CD14-positive monocyte (primary cell): ENCODE measurements at regions not wholly inside any gene's neighbourhood (a gene's known extent, or its start where the extent isn't known, plus 50 kb on each side); places are given as distances from the start of the nearest gene placed in this dataset.

Experiments used
- DNase-seq, 3 donors: peaks; one replicate each; pipeline ENCODE4 v3.0.0-alpha.2; 2011 to 2022
- H2AFZ ChIP-seq: 2 replicates; pipeline ENCODE4 v1.6.0; 2012; ENCODE audit warnings: mild to moderate bottlenecking, low read depth, low read length, inconsistent platforms; ENCODE audit not compliant: insufficient read depth, poor library complexity, severe bottlenecking
- H3K27ac ChIP-seq, 2 donors: 1 replicate in 1 of 2; 2 replicates in 1 of 2; pipeline ENCODE4 v1.5.1; 2012 to 2013; ENCODE audit warnings: low read length in 2 of 2, control low read depth in 1 of 2, inconsistent platforms in 1 of 2, low read depth in 1 of 2, mild to moderate bottlenecking in 1 of 2
- H3K27me3 ChIP-seq, 2 donors: one replicate each; pipeline versions ENCODE4 v1.6.0 to v1.6.1; 2011 to 2013; ENCODE audit warnings: low read length in 2 of 2; ENCODE audit not compliant: control insufficient read depth in 2 of 2, insufficient read depth in 2 of 2
- H3K36me3 ChIP-seq, 2 donors: replicated peaks in 1 of 2; 1 replicate in 1 of 2; 2 replicates in 1 of 2; pipeline versions ENCODE4 v1.5.1 to v1.6.1; 2012 to 2013; ENCODE audit warnings: low read length in 2 of 2, control low read depth in 1 of 2, inconsistent platforms in 1 of 2, mild to moderate bottlenecking in 1 of 2; ENCODE audit not compliant: insufficient read depth in 2 of 2, control insufficient read depth in 1 of 2
- H3K4me1 ChIP-seq, 2 donors: 1 replicate in 1 of 2; 2 replicates in 1 of 2; pipeline versions ENCODE4 v1.5.1 to v1.6.1; 2012 to 2013; ENCODE audit warnings: low read length in 2 of 2, control low read depth in 1 of 2, inconsistent platforms in 1 of 2, mild to moderate bottlenecking in 1 of 2, moderate library complexity in 1 of 2; ENCODE audit not compliant: insufficient read depth in 2 of 2, control insufficient read depth in 1 of 2
- H3K4me2 ChIP-seq: replicated peaks from 2 replicates; pipeline ENCODE3; 2012; ENCODE audit warnings: low read length, moderate library complexity, mild to moderate bottlenecking; ENCODE audit not compliant: poor library complexity, severe bottlenecking; ENCODE audit errors: extremely low read depth
- H3K4me3 ChIP-seq, 3 experiments: fragments of 200-600 bp in 1 of 3; sonication (generic) in 1 of 3; replicated peaks in 1 of 3; 1 replicate in 2 of 3; 2 replicates in 1 of 3; pipeline ENCODE4 v1.5.1; 2011 to 2013; ENCODE audit warnings: low read length in 3 of 3, mild to moderate bottlenecking in 3 of 3, control low read depth in 2 of 3, low read depth in 2 of 3, inconsistent platforms in 1 of 3, moderate library complexity in 1 of 3
- H3K79me2 ChIP-seq: 2 replicates; pipeline ENCODE4 v1.6.0; 2012; ENCODE audit warnings: mild to moderate bottlenecking, control low read depth, inconsistent platforms, low read length, moderate library complexity; ENCODE audit not compliant: insufficient read depth
- H3K9ac ChIP-seq: 2 replicates; pipeline ENCODE4 v1.6.0; 2017; ENCODE audit warnings: low read length, mild to moderate bottlenecking; ENCODE audit not compliant: insufficient read depth, poor library complexity, severe bottlenecking
- H3K9me3 ChIP-seq, 2 donors: replicated peaks in 1 of 2; 1 replicate in 1 of 2; 2 replicates in 1 of 2; pipeline versions ENCODE4 v1.5.1 to v1.6.1; 2012 to 2013; ENCODE audit warnings: low read length in 2 of 2, control low read depth in 1 of 2; ENCODE audit not compliant: control insufficient read depth in 1 of 2, insufficient read depth in 1 of 2
- H4K20me1 ChIP-seq: 2 replicates; pipeline ENCODE4 v1.6.0; 2012; ENCODE audit warnings: mild to moderate bottlenecking, low read length, control low read depth, moderate library complexity; ENCODE audit not compliant: insufficient read depth
- H3K27ac Mint-ChIP-seq, 7 donors: one replicate each; pipeline ENCODE4 v1.8.0; 2020; ENCODE audit warnings: mild to moderate bottlenecking in 7 of 7, mixed read lengths in 7 of 7, moderate library complexity in 6 of 7, inconsistent platforms in 2 of 7
- H3K27me3 Mint-ChIP-seq, 3 donors: one replicate each; pipeline ENCODE4 v1.8.0; 2021 to 2022; ENCODE audit warnings: low read depth in 3 of 3, mild to moderate bottlenecking in 3 of 3, mixed read lengths in 3 of 3, moderate library complexity in 3 of 3, inconsistent platforms in 1 of 3
- H3K36me3 Mint-ChIP-seq, 2 donors: one replicate each; pipeline ENCODE4 v1.8.0; 2020; ENCODE audit warnings: mixed read lengths in 2 of 2, inconsistent platforms in 1 of 2, mild to moderate bottlenecking in 1 of 2
- H3K4me1 Mint-ChIP-seq: one replicate; pipeline ENCODE4 v1.8.0; 2020; ENCODE audit warnings: mild to moderate bottlenecking, mixed read lengths
- H3K4me3 Mint-ChIP-seq, 2 donors: one replicate each; pipeline ENCODE4 v1.8.0; 2020; ENCODE audit warnings: mild to moderate bottlenecking in 2 of 2, mixed read lengths in 2 of 2, moderate library complexity in 1 of 2
- H3K9me3 Mint-ChIP-seq, 7 donors: one replicate each; pipeline ENCODE4 v1.8.0; 2020 to 2022; ENCODE audit warnings: mixed read lengths in 7 of 7, mild to moderate bottlenecking in 6 of 7, moderate library complexity in 6 of 7, inconsistent platforms in 2 of 7
- CTCF ChIP-seq: fragments of 200-600 bp; IDR thresholded peaks from one replicate; pipeline ENCODE4 v1.8.0; 2022; ENCODE audit warnings: antibody characterized with exemption, mild to moderate bottlenecking
- WGBS: methylation state at CpG from one replicate; pipeline ENCODE4 v1.1.5; 2013; ENCODE audit warnings: missing lambda C conversion rate; ENCODE audit not compliant: insufficient coverage; 5-methylcytosine and 5-hydroxymethylcytosine counted together
- intact Hi-C, 2 donors: fragments of 100-400 bp; cut with micrococcal nuclease; formaldehyde crosslinking; loops; one replicate each; pipeline versions ENCODE4 v1.15.0 to v1.15.1; 2023

GRCh38 chr4:135114079-135114478 lies 912.5 kb upstream of the PABPC4L start:
- H3K9me3 Mint-ChIP-seq = peaks cover 0 to 10% (median 4%) of the 10 kb centered on the region in 7 donors
- Histone ChIP-seq H3K4me3 (no peak overlapping the region), H3K27me3 (no peaks in the 10 kb centered on the region), H3K36me3 (no peaks in the 10 kb centered on the region), H3K9me3 (no peaks in the 10 kb centered on the region), H3K4me2 (no peak overlapping the region), H4K20me1 (no peaks in the 10 kb centered on the region), H3K4me1 (no peaks in the 10 kb centered on the region), H3K79me2 (no peaks in the 10 kb centered on the region), H3K27ac (no peak overlapping the region), H3K9ac (no peak overlapping the region), H2AFZ (no peak overlapping the region)
- DNase-seq = no peak
- H3K27ac Mint-ChIP-seq = no peak overlapping the region
- H3K27me3 Mint-ChIP-seq = peaks cover 0 to 2% (median 0%) of the 10 kb centered on the region in 3 donors
- WGBS = no CpG with 5 or more reads among the region's 2 CpGs
- no peaks in the 10 kb centered on the region for H3K36me3 Mint-ChIP-seq
- intact Hi-C loops = no loop called here
- TF ChIP-seq CTCF = no peak
- H3K4me3 Mint-ChIP-seq = no peak overlapping the region
- no peaks in the 10 kb centered on the region for H3K4me1 Mint-ChIP-seq

GRCh38 chr4:135098061-135098460 lies 896.5 kb upstream of the PABPC4L start:
- intact Hi-C loops = no loop called here
- no peaks in the 10 kb centered on the region for H3K36me3 Mint-ChIP-seq
- no peak overlapping the region for H3K9ac ChIP-seq
- no peaks in the 10 kb centered on the region for H3K36me3 ChIP-seq
- H3K27ac ChIP-seq = no peak overlapping the region
- no peak overlapping the region for H3K27ac Mint-ChIP-seq
- no peaks in the 10 kb centered on the region for H3K27me3 ChIP-seq
- no peak for DNase-seq
- no peak for TF ChIP-seq CTCF
- H2AFZ ChIP-seq = no peak overlapping the region
- no peaks in the 10 kb centered on the region for H4K20me1 ChIP-seq
- no peaks in the 10 kb centered on the region for H3K9me3 ChIP-seq
- H3K4me1 Mint-ChIP-seq = no peaks in the 10 kb centered on the region
- no CpG with 5 or more reads among the region's 2 CpGs for WGBS
- H3K4me1 ChIP-seq = no peaks in the 10 kb centered on the region
- no peak overlapping the region for H3K4me3 ChIP-seq
- no peaks in the 10 kb centered on the region for H3K9me3 Mint-ChIP-seq
- no peak overlapping the region for H3K4me3 Mint-ChIP-seq
- H3K27me3 Mint-ChIP-seq = no peaks in the 10 kb centered on the region
- no peaks in the 10 kb centered on the region for H3K79me2 ChIP-seq
- H3K4me2 ChIP-seq = no peak overlapping the region
